Hepatocyte (in vitro differentiated cells): ENCODE measurements at regions not wholly inside any gene's neighbourhood (a gene's known extent, or its start where the extent isn't known, plus 50 kb on each side); places are given as distances from the start of the nearest gene placed in this dataset.

Experiments
- DNase-seq: peaks from one replicate; pipeline ENCODE4 v3.0.0-alpha.2; 2016; ENCODE audit warnings: low spot score
- H2AFZ ChIP-seq: fragments of 200-600 bp; sonication (generic); 2 replicates; pipeline ENCODE4 v1.6.0; 2016; ENCODE audit warnings: antibody characterized with exemption, mild to moderate bottlenecking
- H3K27ac ChIP-seq: fragments of 200-600 bp; sonication (generic); 2 replicates; pipeline ENCODE4 v1.5.1; 2016; ENCODE audit warnings: mild to moderate bottlenecking
- H3K27me3 ChIP-seq: fragments of 200-600 bp; sonication (generic); 2 replicates; pipeline ENCODE4 v1.6.1; 2016
- H3K36me3 ChIP-seq: fragments of 200-600 bp; sonication (generic); replicated peaks from 2 replicates; pipeline ENCODE4 v1.5.1; 2016; ENCODE audit warnings: low read depth; ENCODE audit not compliant: insufficient read depth
- H3K4me1 ChIP-seq: fragments of 200-600 bp; sonication (generic); 2 replicates; pipeline ENCODE4 v1.5.1; 2016; ENCODE audit warnings: mild to moderate bottlenecking, moderate library complexity; ENCODE audit not compliant: insufficient read depth
- H3K4me2 ChIP-seq: fragments of 200-600 bp; sonication (generic); 2 replicates; pipeline ENCODE4 v1.6.0; 2016
- H3K4me3 ChIP-seq: fragments of 200-600 bp; sonication (generic); 2 replicates; pipeline ENCODE4 v1.5.1; 2016; ENCODE audit warnings: mild to moderate bottlenecking
- H3K79me2 ChIP-seq: fragments of 200-600 bp; sonication (generic); 2 replicates; pipeline ENCODE4 v1.6.0; 2017; ENCODE audit warnings: mild to moderate bottlenecking
- H3K9me2 ChIP-seq: fragments of 200-600 bp; sonication (generic); replicated peaks from 2 replicates; pipeline ENCODE4 v1.6.0; 2017; ENCODE audit warnings: mild to moderate bottlenecking; ENCODE audit not compliant: insufficient read depth
- H3K9me3 ChIP-seq: fragments of 200-600 bp; sonication (generic); 2 replicates; pipeline ENCODE4 v1.5.1; 2016; ENCODE audit warnings: low read depth, mild to moderate bottlenecking
- H4K20me1 ChIP-seq: fragments of 200-600 bp; sonication (generic); 2 replicates; pipeline ENCODE4 v1.6.0; 2016; ENCODE audit warnings: mild to moderate bottlenecking; ENCODE audit not compliant: insufficient read depth, poor library complexity, severe bottlenecking
- EZH2 ChIP-seq: fragments of 200-600 bp; sonication (generic); IDR thresholded peaks from 2 replicates; pipeline ENCODE4 v1.6.1; 2016; ENCODE audit warnings: antibody characterized with exemption, mild to moderate bottlenecking, borderline replicate concordance
- EZH2phosphoT487 ChIP-seq: fragments of 200-600 bp; sonication (generic); IDR thresholded peaks from one replicate; pipeline ENCODE4 v1.6.1; 2018; ENCODE audit warnings: antibody characterized with exemption, mild to moderate bottlenecking, low read depth, moderate library complexity; ENCODE audit not compliant: unreplicated experiment, severe bottlenecking
- WGBS: methylation state at CpG from one replicate; pipeline ENCODE4 v1.1.6; 2016; ENCODE audit warnings: low lambda C conversion rate; ENCODE audit errors: missing lambda C conversion rate; 5-methylcytosine and 5-hydroxymethylcytosine counted together
- TF ChIP-seq, protein P1 (sequence below): fragments of 200-600 bp; sonication (generic); IDR thresholded peaks from 2 replicates; pipeline ENCODE4 v1.5.1; 2016; ENCODE audit warnings: antibody characterized with exemption, mild to moderate bottlenecking; ENCODE audit not compliant: poor library complexity

DNA sequence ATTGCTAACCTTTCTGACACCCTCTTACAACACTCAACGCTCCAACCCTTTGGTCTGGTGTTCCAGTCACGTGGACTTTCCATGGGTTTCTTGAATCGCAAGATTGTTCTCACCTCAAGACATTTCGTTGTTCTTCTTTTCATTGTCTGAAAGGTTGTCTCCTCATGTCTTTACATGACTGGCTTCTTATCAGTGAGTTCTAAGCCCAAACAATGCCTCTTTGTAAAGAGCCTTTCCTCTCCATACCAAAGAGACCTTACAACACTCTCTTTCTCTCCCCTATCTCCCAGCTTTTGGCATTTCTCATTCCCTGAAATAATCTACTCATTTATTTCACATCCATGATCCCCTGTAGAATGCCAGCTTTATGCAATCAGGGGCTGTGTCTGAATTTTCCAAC, 1144.8 kb downstream of the AACS start:
- Histone ChIP-seq H2AFZ (no peak overlapping the region), H3K4me2 (no peak overlapping the region), H3K9me2 (no peaks in the 10 kb centered on the region), H3K4me1 (peaks cover 6% of the 10 kb centered on the region), H3K36me3 (no peaks in the 10 kb centered on the region), H3K9me3 (no peaks in the 10 kb centered on the region), H4K20me1 (no peaks in the 10 kb centered on the region), H3K4me3 (no peak overlapping the region), H3K27ac (peak overlapping the region; percentile 51), H3K79me2 (no peaks in the 10 kb centered on the region), H3K27me3 (no peaks in the 10 kb centered on the region)
- 67% methylated on average over 4 of the region's 4 CpGs for WGBS
- DNase-seq: no peak
- TF ChIP-seq EZH2 (no peak), EZH2phosphoT487 (no peak)
- TF ChIP-seq, protein P1, sequence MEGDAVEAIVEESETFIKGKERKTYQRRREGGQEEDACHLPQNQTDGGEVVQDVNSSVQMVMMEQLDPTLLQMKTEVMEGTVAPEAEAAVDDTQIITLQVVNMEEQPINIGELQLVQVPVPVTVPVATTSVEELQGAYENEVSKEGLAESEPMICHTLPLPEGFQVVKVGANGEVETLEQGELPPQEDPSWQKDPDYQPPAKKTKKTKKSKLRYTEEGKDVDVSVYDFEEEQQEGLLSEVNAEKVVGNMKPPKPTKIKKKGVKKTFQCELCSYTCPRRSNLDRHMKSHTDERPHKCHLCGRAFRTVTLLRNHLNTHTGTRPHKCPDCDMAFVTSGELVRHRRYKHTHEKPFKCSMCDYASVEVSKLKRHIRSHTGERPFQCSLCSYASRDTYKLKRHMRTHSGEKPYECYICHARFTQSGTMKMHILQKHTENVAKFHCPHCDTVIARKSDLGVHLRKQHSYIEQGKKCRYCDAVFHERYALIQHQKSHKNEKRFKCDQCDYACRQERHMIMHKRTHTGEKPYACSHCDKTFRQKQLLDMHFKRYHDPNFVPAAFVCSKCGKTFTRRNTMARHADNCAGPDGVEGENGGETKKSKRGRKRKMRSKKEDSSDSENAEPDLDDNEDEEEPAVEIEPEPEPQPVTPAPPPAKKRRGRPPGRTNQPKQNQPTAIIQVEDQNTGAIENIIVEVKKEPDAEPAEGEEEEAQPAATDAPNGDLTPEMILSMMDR: no peak

DNA sequence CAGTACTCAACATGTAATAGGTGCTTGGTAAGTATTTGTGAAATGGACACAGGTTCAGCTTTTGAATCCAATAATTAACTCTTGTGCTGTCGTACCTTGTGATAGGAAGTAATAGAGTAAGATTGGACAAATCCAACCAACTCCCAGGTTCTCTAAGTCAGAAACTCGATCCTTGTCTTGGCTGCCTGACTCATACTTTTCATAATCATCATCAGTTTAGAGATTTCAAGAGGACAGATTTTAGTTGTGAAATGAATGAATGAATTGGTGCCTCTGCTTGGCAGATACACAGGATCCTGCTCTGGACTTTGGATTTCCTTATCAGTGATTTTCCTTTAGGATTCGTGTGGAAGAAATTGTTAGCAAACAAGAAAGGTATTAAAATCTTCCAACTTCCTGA, 1145.2 kb downstream of the AACS start:
- Histone ChIP-seq H3K36me3 (no peaks in the 10 kb centered on the region), H3K27me3 (no peaks in the 10 kb centered on the region), H2AFZ (no peak overlapping the region), H3K4me3 (no peak overlapping the region), H3K9me3 (no peaks in the 10 kb centered on the region), H3K4me2 (no peak overlapping the region), H3K9me2 (no peaks in the 10 kb centered on the region), H3K4me1 (peaks cover 6% of the 10 kb centered on the region), H3K79me2 (no peaks in the 10 kb centered on the region), H3K27ac (peak overlapping the region; percentile 51), H4K20me1 (no peaks in the 10 kb centered on the region)
- peak; percentile 13 for DNase-seq
- TF ChIP-seq EZH2 (no peak), EZH2phosphoT487 (no peak)
- TF ChIP-seq, protein P1: no peak
- WGBS: 65% methylated on average over 3 of the region's 3 CpGs

DNA sequence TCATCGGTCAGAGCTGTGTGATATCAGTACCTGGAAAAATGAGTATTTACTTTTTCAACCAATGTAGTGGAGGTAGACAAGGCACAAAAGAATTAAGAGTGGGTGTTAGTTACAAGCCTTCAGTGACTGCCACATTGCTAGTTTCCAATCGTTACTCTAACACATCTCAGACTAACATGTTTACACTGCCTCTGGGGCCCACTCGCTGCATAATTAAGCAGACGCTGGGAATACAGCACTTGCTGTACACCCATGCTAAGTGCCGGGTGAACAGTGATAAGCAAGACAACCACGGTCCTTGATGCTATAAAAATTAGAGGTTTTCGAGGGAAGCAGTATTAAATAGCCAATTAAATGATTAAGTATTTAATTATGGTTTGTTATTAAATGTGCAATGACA, 1147.6 kb downstream of the AACS start:
- peaks cover 6% of the 10 kb centered on the region for H3K4me1 ChIP-seq
- no peak overlapping the region for H3K4me2 ChIP-seq
- no peak overlapping the region for H3K4me3 ChIP-seq
- no peak for DNase-seq
- 58% methylated on average over 7 of the region's 7 CpGs for WGBS
- no peaks in the 10 kb centered on the region for H3K9me2 ChIP-seq
- H2AFZ ChIP-seq: no peak overlapping the region
- H4K20me1 ChIP-seq: no peaks in the 10 kb centered on the region
- H3K36me3 ChIP-seq: no peaks in the 10 kb centered on the region
- no peaks in the 10 kb centered on the region for H3K79me2 ChIP-seq
- TF ChIP-seq EZH2phosphoT487: no peak
- no peak for TF ChIP-seq EZH2
- H3K9me3 ChIP-seq: no peaks in the 10 kb centered on the region
- H3K27me3 ChIP-seq: no peaks in the 10 kb centered on the region
- no peak overlapping the region for H3K27ac ChIP-seq

DNA sequence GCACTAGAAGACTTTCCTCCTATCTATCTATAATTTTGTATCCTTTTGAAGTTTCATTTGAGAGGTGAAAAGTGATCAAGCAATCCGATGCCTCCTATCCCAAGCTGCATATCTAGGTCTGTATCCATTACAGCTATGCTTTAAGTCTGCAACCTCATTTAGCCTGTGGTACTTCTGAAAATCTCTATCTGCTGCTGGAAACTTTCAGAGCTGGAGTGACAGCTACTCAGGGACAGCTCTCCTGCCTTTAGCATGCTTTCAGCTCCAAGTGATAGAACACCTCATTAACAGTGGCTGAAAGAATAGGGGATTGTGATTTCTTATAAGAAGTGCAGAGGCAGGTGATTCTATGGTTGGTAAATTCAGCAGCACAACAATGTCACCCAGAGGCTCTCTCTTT, 1153.5 kb downstream of the AACS start:
- Histone ChIP-seq H3K9me3 (no peaks in the 10 kb centered on the region), H3K4me1 (no peaks in the 10 kb centered on the region), H3K79me2 (no peaks in the 10 kb centered on the region), H3K36me3 (no peaks in the 10 kb centered on the region), H3K9me2 (no peaks in the 10 kb centered on the region), H4K20me1 (no peaks in the 10 kb centered on the region), H3K27ac (no peak overlapping the region), H3K27me3 (no peaks in the 10 kb centered on the region), H3K4me2 (no peak overlapping the region), H3K4me3 (no peak overlapping the region), H2AFZ (no peak overlapping the region)
- 73% methylated on average over 1 of the region's 1 CpG for WGBS
- TF ChIP-seq EZH2: no peak
- TF ChIP-seq, protein P1: no peak
- TF ChIP-seq EZH2phosphoT487: no peak
- no peak for DNase-seq
